HL-60 (cell line): ENCODE measurements at regions not wholly inside any gene's neighbourhood (a gene's known extent, or its start where the extent isn't known, plus 50 kb on each side); places are given as distances from the start of the nearest gene placed in this dataset.

Experiments used
- GABPA ChIP-seq: IDR thresholded peaks from 2 replicates; pipeline ENCODE4 v1.6.1; 2012; ENCODE audit warnings: low read depth
- POLR2AphosphoS5 ChIP-seq: IDR thresholded peaks from 2 replicates; pipeline ENCODE4 v1.6.1; 2012; ENCODE audit warnings: low read depth
- TF ChIP-seq, protein P1 (sequence below): IDR thresholded peaks from one replicate; pipeline ENCODE4 v1.5.1; 2011; ENCODE audit warnings: low read length, control low read depth, inconsistent platforms; ENCODE audit not compliant: insufficient read depth
- TF ChIP-seq, protein P2 (sequence below): IDR thresholded peaks from 2 replicates; pipeline ENCODE4 v1.6.1; 2012; ENCODE audit warnings: low read depth; ENCODE audit not compliant: insufficient replicate concordance

DNA sequence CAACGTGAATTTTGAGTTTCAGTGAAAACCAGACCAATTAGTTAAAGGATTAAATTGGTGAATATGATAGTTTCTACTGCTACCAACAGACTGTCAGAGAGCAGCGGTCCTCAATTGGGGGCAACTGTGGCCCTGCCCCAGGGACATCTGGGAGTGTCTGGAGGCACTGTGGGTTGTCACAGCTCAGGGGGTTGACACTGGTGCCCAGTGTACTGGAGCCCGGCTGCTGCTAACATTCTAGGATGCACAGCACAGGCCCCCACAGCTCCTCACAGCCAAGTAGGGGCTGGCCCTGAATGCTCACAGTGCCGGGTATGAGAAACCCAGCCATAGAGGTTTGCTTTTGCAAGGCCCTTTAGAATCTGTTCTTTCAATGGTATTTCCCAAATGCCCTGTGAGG is 84.1 kb upstream of the CXCL12 start:
- TF ChIP-seq, protein P1, sequence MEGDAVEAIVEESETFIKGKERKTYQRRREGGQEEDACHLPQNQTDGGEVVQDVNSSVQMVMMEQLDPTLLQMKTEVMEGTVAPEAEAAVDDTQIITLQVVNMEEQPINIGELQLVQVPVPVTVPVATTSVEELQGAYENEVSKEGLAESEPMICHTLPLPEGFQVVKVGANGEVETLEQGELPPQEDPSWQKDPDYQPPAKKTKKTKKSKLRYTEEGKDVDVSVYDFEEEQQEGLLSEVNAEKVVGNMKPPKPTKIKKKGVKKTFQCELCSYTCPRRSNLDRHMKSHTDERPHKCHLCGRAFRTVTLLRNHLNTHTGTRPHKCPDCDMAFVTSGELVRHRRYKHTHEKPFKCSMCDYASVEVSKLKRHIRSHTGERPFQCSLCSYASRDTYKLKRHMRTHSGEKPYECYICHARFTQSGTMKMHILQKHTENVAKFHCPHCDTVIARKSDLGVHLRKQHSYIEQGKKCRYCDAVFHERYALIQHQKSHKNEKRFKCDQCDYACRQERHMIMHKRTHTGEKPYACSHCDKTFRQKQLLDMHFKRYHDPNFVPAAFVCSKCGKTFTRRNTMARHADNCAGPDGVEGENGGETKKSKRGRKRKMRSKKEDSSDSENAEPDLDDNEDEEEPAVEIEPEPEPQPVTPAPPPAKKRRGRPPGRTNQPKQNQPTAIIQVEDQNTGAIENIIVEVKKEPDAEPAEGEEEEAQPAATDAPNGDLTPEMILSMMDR: no peak
- TF ChIP-seq POLR2AphosphoS5: no peak
- TF ChIP-seq GABPA: no peak
- TF ChIP-seq, protein P2, sequence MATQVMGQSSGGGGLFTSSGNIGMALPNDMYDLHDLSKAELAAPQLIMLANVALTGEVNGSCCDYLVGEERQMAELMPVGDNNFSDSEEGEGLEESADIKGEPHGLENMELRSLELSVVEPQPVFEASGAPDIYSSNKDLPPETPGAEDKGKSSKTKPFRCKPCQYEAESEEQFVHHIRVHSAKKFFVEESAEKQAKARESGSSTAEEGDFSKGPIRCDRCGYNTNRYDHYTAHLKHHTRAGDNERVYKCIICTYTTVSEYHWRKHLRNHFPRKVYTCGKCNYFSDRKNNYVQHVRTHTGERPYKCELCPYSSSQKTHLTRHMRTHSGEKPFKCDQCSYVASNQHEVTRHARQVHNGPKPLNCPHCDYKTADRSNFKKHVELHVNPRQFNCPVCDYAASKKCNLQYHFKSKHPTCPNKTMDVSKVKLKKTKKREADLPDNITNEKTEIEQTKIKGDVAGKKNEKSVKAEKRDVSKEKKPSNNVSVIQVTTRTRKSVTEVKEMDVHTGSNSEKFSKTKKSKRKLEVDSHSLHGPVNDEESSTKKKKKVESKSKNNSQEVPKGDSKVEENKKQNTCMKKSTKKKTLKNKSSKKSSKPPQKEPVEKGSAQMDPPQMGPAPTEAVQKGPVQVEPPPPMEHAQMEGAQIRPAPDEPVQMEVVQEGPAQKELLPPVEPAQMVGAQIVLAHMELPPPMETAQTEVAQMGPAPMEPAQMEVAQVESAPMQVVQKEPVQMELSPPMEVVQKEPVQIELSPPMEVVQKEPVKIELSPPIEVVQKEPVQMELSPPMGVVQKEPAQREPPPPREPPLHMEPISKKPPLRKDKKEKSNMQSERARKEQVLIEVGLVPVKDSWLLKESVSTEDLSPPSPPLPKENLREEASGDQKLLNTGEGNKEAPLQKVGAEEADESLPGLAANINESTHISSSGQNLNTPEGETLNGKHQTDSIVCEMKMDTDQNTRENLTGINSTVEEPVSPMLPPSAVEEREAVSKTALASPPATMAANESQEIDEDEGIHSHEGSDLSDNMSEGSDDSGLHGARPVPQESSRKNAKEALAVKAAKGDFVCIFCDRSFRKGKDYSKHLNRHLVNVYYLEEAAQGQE: no peak
